ENCODE measurements at regions not wholly inside any gene's neighbourhood (a gene's known extent, or its start where the extent isn't known, plus 50 kb on each side); places are given as distances from the start of the nearest gene placed in this dataset.

GRCh38 chrX:99857455-99857854, 552.6 kb downstream of the PCDH19 start:
- Histone ChIP-seq H4K5ac (ENCODE audit: low read depth, low read length) (no peak overlapping the region), H2AK9ac (replicated peaks; ENCODE audit: low read depth, low read length, poor library complexity) (no peak overlapping the region), H2AFZ (replicated peaks; ENCODE audit: low read length, poor library complexity) (no peak overlapping the region), H3K23ac (ENCODE audit: low read depth, low read length) (no peak overlapping the region), H4K91ac (ENCODE audit: insufficient read depth, low read depth, low read length) (no peak overlapping the region), H3K4me1 (ENCODE audit: control insufficient read depth, insufficient read depth, low read length) (no peaks in the 10 kb centered on the region), H3K79me1 (ENCODE audit: low read depth in 1 of 2, low read length in 2 of 2) (no peaks in the 10 kb centered on the region), H3K56ac (ENCODE audit: extremely low read depth, insufficient read depth, low read length) (no peak overlapping the region), H3K4ac (ENCODE audit: low read depth, low read length) (no peak overlapping the region), H3K18ac (ENCODE audit: low read depth, low read length) (no peak overlapping the region), H3K4me2 (ENCODE audit: low read depth, low read length) (no peak overlapping the region), H2AK5ac (ENCODE audit: low read depth, low read length) (no peak overlapping the region), H3K9ac (ENCODE audit: low read depth, low read length) (no peak overlapping the region), H3K9me3 (ENCODE audit: control insufficient read depth, insufficient read depth, low read length) (no peaks in the 10 kb centered on the region), H2BK120ac (ENCODE audit: low read depth, low read length) (no peak overlapping the region), H3K4me3 (ENCODE audit: insufficient read depth, low read depth, low read length) (no peak overlapping the region), H2BK5ac (ENCODE audit: low read depth, low read length, poor library complexity, severe bottlenecking) (no peak overlapping the region), H2BK20ac (ENCODE audit: low read depth, low read length) (no peak overlapping the region), H3K9me1 (ENCODE audit: insufficient read depth, low read length) (no peaks in the 10 kb centered on the region), H3K36me3 (ENCODE audit: control insufficient read depth, insufficient read depth, low read length) (no peaks in the 10 kb centered on the region), H3K27ac (ENCODE audit: insufficient read depth, low read length) (no peak overlapping the region), H3K14ac (replicated peaks; ENCODE audit: low read depth, low read length) (no peak overlapping the region), H3K27me3 (ENCODE audit: control insufficient read depth, insufficient read depth, low read length) (no peaks in the 10 kb centered on the region), H4K8ac (ENCODE audit: low read depth in 2 of 2, low read length in 2 of 2) (no peak overlapping the region), H2BK15ac (ENCODE audit: low read depth, low read length) (no peak overlapping the region), H4K20me1 (ENCODE audit: insufficient read depth, low read length) (no peaks in the 10 kb centered on the region)
- ATAC-seq (ENCODE audit: low read depth) (no peak), DNase-seq (no peak)
- intact Hi-C loops (cut with micrococcal nuclease) (no loop called here), in situ Hi-C loops (cut with MboI; ENCODE audit: low sequenced_read_pairs) (no loop called here), dilution Hi-C loops (cut with HindIII; ENCODE audit: low sequenced_read_pairs, unreplicated experiment) (no loop called here)
- no CpG with 5 or more reads among the region's 1 CpG for WGBS, 2 experiments (ENCODE audit: extremely low coverage in 2 of 2, insufficient read length in 1 of 2)
- no TSS peak for BruUV-seq (replicated peaks)
- TF ChIP-seq, protein P1, sequence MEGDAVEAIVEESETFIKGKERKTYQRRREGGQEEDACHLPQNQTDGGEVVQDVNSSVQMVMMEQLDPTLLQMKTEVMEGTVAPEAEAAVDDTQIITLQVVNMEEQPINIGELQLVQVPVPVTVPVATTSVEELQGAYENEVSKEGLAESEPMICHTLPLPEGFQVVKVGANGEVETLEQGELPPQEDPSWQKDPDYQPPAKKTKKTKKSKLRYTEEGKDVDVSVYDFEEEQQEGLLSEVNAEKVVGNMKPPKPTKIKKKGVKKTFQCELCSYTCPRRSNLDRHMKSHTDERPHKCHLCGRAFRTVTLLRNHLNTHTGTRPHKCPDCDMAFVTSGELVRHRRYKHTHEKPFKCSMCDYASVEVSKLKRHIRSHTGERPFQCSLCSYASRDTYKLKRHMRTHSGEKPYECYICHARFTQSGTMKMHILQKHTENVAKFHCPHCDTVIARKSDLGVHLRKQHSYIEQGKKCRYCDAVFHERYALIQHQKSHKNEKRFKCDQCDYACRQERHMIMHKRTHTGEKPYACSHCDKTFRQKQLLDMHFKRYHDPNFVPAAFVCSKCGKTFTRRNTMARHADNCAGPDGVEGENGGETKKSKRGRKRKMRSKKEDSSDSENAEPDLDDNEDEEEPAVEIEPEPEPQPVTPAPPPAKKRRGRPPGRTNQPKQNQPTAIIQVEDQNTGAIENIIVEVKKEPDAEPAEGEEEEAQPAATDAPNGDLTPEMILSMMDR (conservative IDR thresholded peaks at IDR 0.05; ENCODE audit: low read depth, low read length): no peak
- TF ChIP-seq SMC3 (IDR thresholded peaks at IDR 0.05; ENCODE audit: low read depth, low read length) (no peak), ELK1 (IDR thresholded peaks at IDR 0.05; ENCODE audit: borderline replicate concordance, low read depth, low read length) (no peak), NFE2L2 (IDR thresholded peaks at IDR 0.05; ENCODE audit: low read depth, low read length) (no peak), CHD1 (IDR thresholded peaks at IDR 0.05; ENCODE audit: low read depth, low read length) (no peak), FOS (IDR thresholded peaks at IDR 0.05; ENCODE audit: low read depth, low read length) (no peak), CEBPB (IDR thresholded peaks at IDR 0.05; ENCODE audit: low read depth, low read length) (no peak), RFX5 (IDR thresholded peaks at IDR 0.05; ENCODE audit: low read depth, low read length) (no peak)
- TF ChIP-seq, protein P2, sequence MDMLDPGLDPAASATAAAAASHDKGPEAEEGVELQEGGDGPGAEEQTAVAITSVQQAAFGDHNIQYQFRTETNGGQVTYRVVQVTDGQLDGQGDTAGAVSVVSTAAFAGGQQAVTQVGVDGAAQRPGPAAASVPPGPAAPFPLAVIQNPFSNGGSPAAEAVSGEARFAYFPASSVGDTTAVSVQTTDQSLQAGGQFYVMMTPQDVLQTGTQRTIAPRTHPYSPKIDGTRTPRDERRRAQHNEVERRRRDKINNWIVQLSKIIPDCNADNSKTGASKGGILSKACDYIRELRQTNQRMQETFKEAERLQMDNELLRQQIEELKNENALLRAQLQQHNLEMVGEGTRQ (IDR thresholded peaks at IDR 0.05; ENCODE audit: low read depth, low read length): no peak
- ChIA-PET POLR2A (ENCODE audit: unreplicated experiment) (no interaction called here), CTCF (no interaction called here)

Measured in IMR-90 (cell line).